ENCODE measurements at regions not wholly inside any gene's neighbourhood (a gene's known extent, or its start where the extent isn't known, plus 50 kb on each side); places are given as distances from the start of the nearest gene placed in this dataset.
"Not testable (repeated sequence)": the region's sequence is repeated elsewhere in the genome, so short reads cannot be mapped to it uniquely, and the experiment has no call there.

DNA sequence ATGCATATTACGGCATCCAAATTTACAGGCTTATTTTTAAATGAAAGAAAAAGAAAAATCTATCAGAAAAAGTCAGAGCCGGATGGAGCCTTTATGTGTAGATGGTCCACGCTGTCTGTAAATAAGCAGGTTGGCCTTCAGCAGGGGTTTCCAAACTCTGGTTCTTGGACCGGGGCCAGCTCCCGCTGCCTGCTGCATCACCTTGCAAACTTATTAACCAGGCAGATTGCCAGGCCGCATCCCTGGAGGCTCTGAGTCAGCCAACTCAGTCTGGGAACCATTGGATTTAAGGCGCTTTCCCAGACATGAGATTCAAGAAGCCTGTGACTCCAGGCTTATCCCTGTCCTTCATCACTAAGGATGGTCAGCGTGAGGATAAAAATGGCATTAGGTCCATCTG is 212.4 kb downstream of the OPA1 start:
- peak in 1 of 2 experiments; percentile 84 for DNase-seq

DNA sequence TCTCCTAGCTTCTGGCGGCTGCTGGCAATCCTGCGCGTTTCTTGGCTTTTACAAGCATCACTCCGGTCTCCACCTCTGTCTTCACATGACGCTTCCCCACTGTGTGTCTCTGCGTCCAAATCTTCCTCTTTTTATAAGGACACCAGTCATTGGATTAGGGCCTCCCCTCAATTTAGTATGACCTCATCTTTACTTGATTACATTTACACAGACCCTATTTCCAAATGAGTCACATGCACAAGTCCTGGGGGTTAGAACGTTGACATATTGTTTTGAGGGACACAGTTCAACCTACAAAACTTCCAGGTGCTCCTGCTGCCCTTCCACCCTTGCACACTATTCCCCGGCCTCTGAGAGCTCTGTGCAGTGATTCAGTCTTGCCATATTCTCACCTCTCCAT is 215.3 kb downstream of the OPA1 start:
- no peak for DNase-seq

DNA sequence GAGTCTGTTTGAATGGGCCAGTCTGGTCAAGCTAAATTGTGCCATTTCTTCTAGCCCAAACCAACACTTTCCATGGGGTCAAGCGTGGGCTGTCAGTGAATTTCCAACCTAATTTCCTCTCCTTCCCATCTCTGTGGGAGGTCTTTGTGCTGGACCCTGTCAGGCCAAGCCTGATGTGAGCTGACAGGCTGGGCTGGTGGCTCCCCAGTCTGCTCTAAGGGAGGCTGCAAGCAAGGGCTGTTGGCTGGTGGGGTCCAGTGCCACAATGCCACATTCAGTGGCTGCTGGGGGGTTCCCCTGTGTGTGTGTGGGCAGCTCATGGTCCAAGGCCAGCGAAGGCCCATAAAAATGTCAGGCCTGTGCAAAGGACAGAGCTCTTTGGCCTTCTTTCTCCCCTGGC is 216.1 kb downstream of the OPA1 start:
- no peak for DNase-seq

DNA sequence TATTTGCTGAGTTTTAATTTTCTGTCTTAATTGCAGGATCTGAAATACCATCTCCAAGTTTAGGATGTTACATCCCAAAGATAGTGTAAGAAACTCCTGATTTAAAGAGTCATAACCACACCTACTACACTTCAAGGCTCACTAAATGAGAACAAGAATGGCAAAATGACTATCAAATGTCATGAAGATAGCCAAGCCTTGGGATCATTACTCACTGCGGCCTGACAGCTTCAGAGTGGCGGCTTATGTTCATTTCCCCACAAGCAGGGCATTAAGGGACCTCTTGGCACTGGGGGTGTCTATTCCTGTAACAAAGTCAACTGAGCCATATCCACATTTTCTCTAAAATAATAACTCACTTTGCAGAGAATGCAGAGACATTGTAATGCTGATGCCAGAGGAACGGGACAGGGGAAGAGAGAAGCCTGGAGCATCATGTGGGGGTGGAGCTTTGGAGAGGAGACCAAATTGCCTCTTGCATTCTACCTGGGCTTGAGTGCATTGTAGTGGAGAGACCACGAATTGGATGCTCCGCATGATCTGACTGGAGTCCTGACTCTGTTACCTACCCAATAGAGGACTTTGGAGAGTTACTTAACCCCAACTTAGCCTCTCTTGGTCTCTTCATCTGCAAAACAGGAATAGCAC is 219.2 kb downstream of the OPA1 start:
- no peak for DNase-seq

DNA sequence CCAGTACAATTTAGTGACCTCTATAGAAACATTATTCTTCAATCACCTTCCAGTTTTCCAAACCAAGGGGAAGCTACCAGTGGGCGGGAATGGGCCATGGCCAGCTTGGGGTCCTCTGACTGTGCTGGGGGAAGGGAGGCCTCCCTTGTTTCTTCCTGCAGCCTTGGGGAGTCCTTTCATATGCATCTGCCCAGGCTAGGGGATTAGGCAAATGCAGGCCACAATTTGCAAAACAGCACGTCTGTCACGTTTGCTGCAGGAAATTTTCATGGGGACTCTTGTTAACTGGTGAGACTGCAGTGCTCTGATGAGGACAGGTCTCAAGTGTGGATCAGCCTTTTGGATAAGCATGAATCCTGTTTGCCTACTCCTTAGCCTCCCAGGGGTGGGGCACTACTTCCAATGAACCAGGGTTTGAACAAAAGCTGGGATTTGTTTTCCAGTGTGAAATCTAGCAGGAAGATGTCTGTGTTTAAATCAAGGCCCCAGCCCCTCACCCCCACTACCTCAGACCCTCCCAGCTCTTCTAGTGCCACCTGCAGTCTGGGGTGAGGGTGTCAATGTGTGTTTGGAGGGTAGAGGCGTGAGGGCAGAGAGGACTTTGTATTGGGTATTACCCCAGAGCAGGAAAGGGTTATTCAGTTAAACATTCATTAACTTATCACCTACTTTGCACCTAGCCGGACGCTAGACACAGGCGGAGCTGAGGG is 219.9 kb downstream of the OPA1 start:
- DNase-seq: no peak

DNA sequence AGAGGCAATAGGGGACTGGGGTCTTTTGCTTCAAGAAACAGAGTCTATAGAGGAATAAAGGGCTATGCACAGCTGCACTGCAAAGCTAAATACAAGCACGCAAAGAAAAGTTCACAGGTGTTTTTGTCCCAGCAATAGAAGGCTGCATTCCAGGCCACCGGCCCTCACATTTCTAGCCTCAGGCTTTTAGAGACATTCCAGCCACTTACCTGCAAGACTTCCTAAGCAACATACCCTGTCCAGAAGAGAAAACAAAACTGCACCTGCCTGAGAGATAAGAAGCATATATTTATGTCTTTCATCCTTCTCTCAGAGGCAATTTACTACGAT is 220.5 kb downstream of the OPA1 start:
- DNase-seq: no peak

DNA sequence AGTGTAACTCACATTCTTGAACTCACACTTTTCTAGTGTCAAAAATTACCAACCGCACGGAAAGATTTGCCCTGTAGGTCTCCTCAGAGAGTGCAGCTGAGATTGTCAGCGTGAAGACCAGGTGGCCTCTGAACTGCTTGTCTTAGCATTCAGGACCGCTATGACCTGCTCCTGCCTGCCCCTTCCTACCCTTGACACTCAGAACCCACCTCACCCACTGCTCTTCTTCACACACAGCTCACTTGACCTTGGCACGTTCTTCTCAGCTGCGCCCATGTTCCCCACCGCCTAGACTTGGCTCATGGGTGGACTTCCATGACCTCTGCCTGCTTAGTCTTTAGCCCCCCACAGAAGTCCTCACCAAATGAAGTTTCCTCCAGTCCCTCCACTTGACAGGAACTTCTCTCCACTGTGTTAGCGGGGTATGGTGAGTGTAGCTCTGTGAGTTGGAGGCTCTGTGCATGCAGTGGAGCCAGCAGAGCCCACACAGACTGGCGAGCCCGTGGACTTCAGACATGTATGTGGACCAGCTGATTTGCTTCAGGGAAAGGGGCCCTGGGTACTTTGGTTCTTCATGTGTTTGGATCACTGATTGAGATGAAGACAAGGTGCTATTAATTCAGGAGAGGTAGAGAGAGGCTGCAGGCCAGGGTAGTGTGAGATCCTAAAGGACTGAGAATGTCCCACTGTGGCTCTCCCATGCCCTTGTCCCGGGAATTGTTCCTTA is 221.3 kb downstream of the OPA1 start:
- no peak for DNase-seq

DNA sequence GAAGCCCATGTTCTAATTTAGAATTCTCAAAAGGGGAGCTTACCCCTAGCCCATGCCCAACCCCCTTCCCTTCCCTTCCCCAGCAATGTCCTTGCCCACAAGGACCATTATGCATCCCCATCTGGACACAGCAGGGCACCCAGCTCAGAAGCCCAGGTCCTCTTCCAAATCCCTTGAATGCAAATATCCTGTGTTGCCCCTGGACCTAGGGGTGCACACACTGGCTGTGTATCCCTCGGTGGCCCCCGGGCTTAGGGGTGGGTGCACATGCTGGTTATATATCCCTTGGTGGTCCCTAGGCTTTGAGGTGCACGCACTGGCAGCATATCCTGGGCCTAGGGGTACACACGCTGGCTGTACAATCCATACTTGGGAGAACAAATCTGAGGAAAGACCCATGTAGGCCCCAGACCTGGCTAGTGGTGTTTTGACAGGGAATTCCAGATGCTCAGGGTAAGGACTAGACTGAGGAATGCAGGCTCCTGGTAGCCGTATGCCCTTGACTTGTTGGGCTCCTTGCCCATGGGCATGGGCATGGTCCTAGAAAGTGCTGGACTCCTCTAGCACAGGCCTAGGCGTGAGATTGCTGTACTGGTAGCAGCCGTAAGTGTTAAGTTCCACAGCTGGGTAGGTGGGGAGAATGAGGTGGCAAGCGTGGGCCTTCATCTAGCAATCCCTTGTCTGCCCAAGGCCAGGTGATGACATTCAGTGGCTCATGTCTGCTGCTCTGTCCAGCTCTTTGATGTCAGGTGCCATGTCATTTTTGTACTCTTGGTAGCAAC is 222.4 kb downstream of the OPA1 start:
- DNase-seq: no peak

DNA sequence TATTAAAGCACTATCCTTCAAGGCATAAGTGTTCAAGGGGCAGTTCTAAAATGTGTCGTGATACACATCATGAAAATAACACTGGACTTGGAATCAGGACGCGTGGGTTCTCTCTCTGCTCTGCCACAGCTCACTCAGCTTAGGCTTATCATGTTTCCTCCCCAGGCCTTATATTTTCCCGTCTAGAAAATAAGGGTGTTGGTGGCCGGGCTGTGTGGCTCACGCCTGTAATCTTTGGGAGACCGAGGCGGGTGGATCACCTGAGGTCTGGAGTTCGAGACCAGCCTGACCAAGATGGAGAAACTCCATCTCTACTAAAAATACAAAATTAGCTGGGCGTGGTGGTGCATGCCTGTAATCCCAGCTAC is 223.0 kb downstream of the OPA1 start:
- DNase-seq: no peak

DNA sequence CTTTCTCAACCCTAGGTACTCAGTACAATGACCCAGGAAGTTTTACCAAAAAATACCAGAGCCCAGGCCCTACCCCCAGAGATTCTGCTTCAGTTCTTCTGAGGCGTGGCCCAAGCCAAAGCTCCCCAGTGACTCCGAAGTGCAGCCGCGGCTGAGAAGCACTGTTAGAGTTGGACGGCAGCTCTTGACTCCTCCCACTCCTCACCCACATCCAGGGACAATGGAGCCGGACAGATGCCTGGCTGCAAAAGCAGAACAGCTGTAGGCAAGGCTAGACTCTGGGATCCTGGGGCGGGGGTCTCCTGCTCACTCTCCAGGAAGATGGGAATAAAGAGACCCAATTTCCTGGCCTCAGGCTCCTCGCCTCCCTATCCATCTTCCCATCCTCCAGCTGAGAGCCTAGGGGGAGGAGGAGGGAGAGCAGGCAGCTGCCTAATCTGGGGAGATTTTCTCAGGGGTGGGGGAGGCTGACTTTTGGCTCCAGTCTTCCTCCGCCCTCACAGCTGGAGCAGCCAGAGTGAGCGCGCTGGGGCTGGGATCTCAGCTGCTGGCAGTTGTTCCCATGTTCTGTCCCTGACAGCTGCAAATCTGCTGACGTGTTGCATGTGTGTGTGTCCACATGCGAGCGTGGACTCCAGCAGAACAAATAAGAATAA is 223.8 kb downstream of the OPA1 start:
- peak in 1 of 2 experiments; percentile 9 for DNase-seq

DNA sequence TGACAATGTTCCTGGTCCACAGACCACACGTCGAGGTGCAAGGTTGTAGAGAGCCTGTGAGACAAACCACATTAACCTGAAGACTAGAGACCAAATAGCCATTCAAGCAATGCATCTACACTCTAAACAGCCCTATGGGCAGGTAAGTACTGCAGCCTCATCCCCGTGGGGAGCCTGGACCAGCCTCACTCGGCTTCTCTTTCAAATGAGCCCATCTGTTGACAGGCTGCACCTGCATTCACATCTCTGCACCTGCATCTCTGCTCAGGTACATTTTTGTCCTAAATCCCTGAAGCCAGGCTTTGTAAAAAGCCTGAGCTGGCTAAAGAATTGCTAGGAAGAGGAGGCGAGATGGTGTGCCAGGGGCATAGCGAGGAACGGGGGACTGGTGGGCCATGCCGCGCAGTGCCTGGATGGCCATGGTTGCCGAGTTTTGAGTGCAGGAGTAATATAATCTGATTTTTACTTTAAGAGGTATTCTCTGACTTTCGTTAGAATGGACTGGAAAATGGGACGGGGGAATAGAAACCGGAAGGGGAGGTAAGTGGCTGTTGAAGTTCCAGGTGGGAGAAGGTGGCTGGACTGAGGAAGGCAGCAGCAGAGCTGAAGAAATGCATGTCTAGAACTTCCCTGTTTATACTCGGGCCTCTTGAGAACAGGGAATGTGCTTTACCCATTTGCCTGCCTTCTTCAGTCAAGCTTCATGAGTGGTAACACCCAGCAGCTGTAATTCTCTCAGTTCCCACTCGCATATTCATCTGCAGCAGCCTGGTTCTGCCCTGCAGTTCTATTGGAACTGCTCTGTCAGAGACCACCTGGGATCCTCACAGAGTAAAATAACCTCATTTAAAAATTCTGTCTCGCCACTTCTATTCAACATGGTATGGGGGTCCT is 226.4 kb downstream of the OPA1 start:
- no peak for DNase-seq

DNA sequence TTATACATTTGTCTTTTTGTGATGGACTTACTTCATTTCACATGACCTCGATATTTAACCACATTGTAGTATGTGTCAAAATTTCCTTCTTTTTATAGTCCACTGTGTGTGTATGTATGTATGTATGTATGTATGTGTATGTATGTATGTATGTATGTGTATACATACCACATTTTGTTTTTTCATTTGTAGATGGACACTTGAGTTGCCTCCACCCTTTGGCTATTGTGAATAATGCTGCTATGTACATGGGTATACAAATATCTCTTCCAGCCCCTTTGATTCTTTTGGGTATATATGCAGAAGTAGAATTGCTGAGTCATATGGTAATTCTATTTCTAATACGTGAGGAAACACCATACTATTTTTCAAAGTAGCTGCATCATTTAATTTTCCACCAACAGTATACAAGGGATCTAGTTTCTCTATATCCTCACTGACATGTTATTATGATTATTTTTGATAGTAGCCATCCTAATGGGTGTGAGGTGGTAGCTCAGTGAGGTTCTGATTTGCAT is 228.2 kb downstream of the OPA1 start:
- no peak for DNase-seq

DNA sequence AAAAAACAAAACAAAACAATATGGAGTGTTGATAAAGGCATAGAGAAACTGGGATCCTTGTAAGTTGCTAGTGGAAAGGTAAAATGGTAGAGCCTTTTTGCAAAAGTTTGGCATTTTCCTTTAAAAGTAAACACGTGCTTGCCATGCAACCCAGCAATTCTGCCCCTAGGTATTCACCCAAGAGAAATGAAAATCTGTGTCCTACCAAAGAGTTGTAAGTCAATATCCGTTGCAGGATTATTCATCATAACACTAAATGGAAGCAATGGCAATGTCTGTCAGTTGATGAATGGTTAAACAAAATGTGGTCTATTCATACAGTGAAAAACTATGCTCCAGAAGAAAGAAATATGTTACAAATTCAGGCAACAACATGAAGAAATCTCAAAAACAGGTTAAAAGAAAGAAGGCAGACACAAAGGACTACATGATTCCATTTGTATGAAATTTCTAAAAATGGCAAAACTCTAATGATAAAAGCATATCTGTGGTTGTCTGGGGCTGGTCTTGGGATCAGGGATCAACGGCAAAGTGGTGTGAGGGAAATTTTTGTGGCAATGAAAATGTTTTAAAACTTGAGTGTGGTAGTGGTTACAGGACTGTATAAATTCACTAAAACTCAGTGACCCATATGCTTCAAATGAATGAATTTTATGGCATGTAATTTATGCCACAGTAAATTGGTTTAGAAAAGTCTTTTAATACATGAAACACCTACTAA is 229.6 kb downstream of the OPA1 start:
- DNase-seq: no peak

DNA sequence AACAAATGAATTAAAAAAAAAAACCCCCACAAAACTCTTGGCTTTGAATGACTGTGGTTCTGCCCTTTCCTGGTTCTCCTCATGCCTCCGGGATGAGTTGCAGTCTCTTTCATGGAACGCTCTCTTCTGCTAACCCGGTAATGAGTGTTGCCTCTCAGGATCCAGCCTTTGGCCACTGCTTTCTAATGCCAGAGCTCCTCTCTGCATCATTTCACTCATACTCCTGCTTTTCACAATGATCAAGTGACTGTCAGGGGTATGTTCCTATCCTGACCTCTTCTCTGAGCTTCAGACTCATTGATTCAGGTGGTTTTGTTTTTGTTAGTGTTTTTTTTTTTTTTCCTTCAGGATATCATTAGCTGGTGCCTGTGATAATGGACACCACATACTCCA is 230.2 kb downstream of the OPA1 start:
- DNase-seq: not testable (repeated sequence)

DNA sequence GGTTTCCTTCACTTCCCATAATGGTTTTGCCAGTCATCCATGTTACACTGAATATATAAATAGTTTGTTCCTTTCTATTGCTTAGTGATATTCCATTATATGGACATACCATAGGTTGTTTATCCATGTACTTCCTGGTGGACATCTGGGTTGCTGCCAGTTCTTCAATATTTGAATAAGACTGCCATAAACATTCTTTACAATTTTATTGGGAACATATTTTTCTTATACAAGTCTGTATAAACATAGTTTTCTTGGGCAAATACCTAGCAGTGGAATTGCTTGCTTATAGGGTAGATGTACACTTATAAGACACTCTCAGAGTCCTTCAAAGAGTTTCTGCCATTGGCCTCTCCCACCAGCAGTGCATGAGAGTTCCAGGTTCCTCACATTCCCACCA is 231.4 kb downstream of the OPA1 start:
- DNase-seq: no peak

DNA sequence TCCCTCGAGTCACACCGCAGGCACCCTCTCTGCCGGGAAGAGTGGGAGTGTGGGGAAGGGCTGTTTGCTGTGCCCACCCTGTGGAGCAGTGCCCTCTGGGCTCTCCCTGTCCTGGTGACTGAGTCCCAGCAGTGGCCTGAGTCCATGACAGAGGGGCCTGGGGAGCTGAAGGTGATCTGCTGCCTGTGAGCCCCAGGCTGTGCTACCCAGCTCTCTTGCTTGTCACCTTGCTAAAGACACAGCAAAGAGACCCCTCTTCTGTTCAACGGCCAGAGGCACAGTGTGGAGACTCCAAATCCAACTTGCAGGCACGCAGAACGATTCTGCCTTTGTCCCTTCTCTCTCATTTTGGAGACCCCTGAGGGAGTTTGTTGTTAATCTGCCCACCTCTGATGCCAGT is 232.6 kb downstream of the OPA1 start:
- DNase-seq: no peak

DNA sequence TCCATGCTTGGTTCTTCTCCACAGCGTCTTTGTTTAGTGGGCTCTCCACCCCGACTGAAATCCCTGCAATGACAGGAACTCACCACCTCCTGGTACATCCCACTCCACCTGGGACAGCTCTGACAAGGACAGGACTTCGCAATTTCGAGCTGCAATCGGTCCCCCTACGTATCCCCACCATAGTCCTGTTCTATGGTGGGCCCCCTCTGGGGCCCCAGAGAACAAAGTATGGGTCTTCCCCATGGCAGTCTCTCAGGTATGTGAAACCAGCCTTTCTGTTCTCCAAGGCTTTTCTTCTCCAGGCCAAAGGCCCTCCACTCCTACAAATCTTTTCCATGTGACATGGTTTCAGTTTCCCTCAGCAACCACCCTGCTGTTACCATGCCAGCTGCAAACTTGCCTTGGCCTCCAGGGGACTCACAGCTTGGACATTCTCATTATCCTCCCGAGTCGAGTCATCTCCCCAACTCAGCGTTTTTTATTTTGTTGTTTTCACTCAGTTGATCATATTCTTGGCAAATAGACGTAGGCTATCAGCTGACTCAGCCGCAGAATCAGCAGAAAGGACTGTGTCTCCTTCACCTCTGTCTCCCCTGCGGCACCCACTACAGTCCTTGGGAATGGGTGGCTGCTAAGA is 233.3 kb downstream of the OPA1 start:
- DNase-seq: no peak

DNA sequence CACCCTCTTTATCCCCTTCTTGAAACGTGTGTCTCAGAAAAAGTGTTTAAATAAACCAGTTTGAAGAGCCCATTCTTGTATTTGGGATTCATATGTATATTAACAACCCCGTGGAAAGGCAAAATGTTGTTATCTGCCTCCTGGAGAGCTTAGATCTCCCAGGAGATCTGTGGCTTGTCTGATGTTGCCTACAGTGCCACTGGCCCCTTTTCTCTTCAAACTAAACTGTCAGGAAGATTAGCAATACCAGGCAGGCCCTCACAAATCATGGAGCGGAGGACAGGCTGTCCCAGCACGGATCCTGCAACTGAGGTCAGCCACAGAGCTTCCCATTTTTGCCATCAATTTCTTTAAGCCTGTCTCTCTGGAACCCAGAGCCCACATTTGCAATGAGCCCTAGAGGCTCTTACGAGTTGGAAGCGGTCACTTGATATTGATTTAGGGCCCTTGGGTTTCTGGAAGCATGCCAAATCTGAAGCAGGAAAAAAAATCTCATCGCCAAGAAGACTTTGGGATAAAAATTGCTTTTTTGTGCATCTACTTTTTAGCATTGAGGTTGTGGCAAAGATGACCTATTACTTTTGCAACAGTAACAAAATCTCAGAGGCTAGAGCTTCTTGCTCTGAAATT is 234.1 kb downstream of the OPA1 start:
- no peak for DNase-seq

DNA sequence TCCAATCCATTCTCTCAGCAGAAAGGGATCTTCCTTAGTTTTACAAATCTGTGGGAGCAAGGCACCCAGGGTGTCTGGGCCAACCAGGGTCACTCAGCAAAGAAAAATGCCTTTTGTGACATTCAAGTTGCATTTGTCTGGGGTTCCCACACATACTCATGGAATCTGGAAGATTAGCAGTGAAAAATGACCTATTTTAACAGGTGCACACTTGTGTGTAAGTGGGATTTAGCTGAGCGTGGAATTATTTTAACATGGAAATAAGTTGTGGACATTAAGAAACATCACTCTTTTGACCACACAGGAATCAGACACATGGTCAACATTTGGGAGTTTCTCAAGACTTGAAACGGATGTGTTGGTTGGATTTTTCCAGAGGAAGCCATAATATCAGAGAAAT is 234.9 kb downstream of the OPA1 start:
- no peak for DNase-seq

DNA sequence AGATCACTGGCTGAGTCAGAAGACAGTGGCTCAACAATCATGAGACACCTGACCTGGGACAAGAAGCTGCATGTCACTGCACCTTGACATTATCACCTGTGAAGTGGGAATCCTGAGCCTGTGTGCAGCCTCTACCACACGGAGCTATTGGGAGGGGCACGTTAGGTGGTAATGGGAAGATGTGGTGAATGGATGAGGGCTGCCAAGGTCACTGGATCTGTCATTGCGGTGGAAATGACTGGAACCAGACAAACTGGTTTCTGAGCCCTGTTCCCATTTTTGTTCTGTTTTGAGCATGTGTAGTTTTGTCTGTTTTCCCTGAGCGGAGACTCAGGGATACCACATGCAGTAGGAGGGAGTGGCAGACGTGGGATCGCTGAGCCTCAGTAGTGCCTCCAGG is 235.5 kb downstream of the OPA1 start:
- no peak for DNase-seq
